ENCODE measurements at regions not wholly inside any gene's neighbourhood (a gene's known extent, or its start where the extent isn't known, plus 50 kb on each side); places are given as distances from the start of the nearest gene placed in this dataset.
A peak's percentile ranks its signal among the peaks of the same experiment; 100 is the strongest.

DNA sequence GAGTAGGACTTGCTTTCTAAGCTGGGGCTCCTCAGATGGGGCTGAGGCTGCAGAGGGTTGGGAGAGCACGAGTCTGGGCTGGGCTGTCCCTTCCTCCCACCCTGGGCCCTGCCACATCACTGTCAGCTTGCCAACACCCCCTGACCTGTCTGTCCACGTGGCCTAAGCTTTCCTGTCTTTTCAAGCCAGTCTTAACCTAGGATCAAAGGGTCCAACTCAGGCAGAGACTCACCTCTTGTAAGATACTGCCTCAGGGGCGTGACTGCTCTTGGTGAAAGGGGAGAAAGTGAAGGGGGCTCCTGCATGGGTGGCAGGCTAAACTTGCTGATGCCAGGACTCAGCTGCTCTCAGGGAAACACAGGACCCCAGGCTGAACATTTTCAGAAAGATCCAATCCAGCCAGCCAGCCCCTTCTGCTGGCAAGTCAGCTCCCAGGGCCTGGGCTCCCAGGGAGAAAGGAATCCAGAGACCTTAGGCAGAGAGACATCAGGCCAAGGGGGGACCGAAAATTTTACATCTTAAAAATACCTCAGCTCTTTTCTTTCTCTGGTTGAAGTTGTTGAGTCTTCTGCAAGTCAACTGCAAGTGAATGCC is 144.2 kb upstream of the ID2 start:
- in situ Hi-C loops (cut with HindIII; ENCODE audit: low pct_unique_long_range_greater_than_20kb, low sequenced_read_pairs): no loop called here
- DNase-seq (ENCODE audit: low read depth in 1 of 2, low spot score in 1 of 2): no peak
- no peak for TF ChIP-seq JUND (IDR thresholded peaks at IDR 0.05; ENCODE audit: low read depth)

DNA sequence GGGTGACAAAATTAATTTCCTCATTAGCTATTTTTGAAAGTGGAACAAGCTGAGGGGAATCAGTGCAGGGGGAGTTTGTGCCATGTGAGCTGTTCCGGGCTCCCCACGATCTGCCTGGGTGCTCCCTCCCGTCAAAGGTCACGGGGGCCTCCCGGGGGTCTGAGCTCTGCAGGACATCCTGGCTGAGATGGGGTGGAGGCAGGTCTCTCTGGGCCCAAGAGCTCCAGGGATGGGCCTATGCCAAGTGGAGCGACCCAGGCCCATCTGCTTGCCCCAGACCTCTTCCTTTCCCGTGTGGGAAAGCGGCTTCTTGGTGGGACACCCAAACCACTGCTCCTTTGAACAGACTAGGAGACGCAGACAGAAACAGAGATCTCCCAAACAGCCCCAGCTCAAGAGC is 143.3 kb upstream of the ID2 start:
- no peak for DNase-seq (ENCODE audit: low read depth in 1 of 2, low spot score in 1 of 2)
- in situ Hi-C loops (cut with HindIII; ENCODE audit: low pct_unique_long_range_greater_than_20kb, low sequenced_read_pairs): no loop called here
- TF ChIP-seq JUND (IDR thresholded peaks at IDR 0.05; ENCODE audit: low read depth): no peak

DNA sequence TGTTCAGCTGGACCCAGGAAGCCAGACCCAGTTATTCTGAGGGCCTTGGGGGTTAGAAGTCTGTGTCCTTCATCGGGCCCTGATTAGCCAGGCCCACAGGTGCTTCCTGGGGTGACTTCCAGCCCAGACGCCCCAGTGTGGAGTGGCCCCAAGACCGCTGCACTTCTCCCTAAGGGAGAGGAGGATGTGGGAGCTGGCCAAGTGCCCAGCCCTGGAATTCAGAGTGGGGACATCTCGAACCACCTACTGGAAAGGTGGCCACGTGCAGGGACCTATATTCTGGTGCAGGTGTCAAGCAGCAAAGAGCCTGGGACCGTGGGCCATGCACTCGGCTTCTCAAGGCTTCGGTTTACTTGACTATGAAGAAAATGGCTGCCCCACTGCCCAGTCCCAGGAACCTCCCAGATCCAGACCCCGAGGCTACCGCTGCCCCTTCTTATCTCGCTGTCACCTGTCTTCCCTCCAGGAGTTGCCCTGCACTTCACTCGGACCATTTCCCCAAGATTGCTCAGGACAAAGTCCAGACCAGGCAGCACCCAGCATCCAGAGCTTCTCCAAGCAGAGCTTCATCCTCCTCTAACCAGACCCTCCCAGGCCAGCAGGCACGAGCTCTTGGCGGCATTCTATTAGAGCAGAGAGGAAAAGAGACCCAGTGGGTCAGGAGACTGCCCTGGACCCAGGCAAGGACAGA is 142.8 kb upstream of the ID2 start:
- TF ChIP-seq JUND (IDR thresholded peaks at IDR 0.05; ENCODE audit: low read depth): no peak
- in situ Hi-C loops (cut with HindIII; ENCODE audit: low pct_unique_long_range_greater_than_20kb, low sequenced_read_pairs): no loop called here
- DNase-seq (ENCODE audit: low read depth in 1 of 2, low spot score in 1 of 2): no peak

- in situ Hi-C loops (cut with HindIII; ENCODE audit: low pct_unique_long_range_greater_than_20kb, low sequenced_read_pairs): no loop called here
- TF ChIP-seq JUND (IDR thresholded peaks at IDR 0.05; ENCODE audit: low read depth): 0 out of 2 replicates have a peak, but pooled peaks have one; percentile 20
- peak; percentile 75 to 95 for DNase-seq (ENCODE audit: low read depth in 1 of 2, low spot score in 1 of 2)
These were observed 141.9 kb upstream of the ID2 start for GRCh38 chr2:8539743-8540551.

- DNase-seq (ENCODE audit: low read depth in 1 of 2, low spot score in 1 of 2): no peak
- no peak for TF ChIP-seq JUND (IDR thresholded peaks at IDR 0.05; ENCODE audit: low read depth)
- in situ Hi-C loops (cut with HindIII; ENCODE audit: low pct_unique_long_range_greater_than_20kb, low sequenced_read_pairs): no loop called here
These were observed 141.3 kb upstream of the ID2 start for GRCh38 chr2:8540552-8541055.

DNA sequence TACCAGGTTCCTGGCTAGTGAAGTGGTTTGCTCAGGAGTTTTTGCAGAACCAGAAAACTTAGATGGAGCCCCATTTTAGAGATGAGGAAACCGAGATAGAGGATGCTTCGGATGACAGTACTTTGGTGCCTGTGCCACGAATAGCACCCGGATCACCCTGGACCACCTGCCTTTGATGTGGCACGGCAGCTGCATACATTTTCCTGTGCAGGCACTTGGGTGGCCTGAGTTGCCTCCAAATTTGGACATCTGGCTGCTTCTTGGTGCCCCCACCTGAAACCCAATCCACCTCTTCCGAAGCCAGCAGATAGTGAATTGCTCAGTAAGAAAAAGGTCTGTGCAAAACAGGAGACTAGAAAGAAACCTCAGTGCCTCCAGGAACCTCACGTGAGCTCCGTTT is 140.6 kb upstream of the ID2 start:
- TF ChIP-seq JUND (IDR thresholded peaks at IDR 0.05; ENCODE audit: low read depth): no peak
- in situ Hi-C loops (cut with HindIII; ENCODE audit: low pct_unique_long_range_greater_than_20kb, low sequenced_read_pairs): no loop called here
- DNase-seq (ENCODE audit: low read depth in 1 of 2, low spot score in 1 of 2): no peak

GRCh38 chr2:8541636-8542035 is 140.2 kb upstream of the ID2 start:
- in situ Hi-C loops (cut with HindIII; ENCODE audit: low pct_unique_long_range_greater_than_20kb, low sequenced_read_pairs): no loop called here
- DNase-seq (ENCODE audit: low read depth in 1 of 2, low spot score in 1 of 2): no peak
- TF ChIP-seq JUND (IDR thresholded peaks at IDR 0.05; ENCODE audit: low read depth): no peak

GRCh38 chr2:8542381-8543059 is 139.3 kb upstream of the ID2 start:
- in situ Hi-C loops (cut with HindIII; ENCODE audit: low pct_unique_long_range_greater_than_20kb, low sequenced_read_pairs): no loop called here
- no peak for DNase-seq (ENCODE audit: low read depth in 1 of 2, low spot score in 1 of 2)

DNA sequence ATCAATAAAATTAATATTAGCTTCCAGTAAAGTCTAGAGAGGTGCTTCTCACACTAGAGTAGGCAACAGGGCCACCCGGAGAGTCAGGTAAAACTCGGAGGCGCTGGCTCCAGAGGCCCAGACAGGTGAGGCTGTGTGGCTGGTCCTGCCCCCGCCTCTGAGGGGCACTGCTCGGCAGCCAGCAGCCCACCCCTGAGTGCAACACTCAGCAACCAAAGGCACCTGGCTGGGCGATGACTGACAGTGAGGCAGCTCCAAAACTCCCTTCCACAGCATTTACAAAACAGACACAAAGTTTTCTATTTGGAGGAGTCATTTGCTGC is 138.8 kb upstream of the ID2 start:
- in situ Hi-C loops (cut with HindIII; ENCODE audit: low pct_unique_long_range_greater_than_20kb, low sequenced_read_pairs): no loop called here
- TF ChIP-seq JUND (IDR thresholded peaks at IDR 0.05; ENCODE audit: low read depth): no peak
- DNase-seq (ENCODE audit: low read depth in 1 of 2, low spot score in 1 of 2): no peak

More at GRCh38 chr2:8542381-8543059, 139.3 kb upstream of the ID2 start:
- no peak for TF ChIP-seq JUND (IDR thresholded peaks at IDR 0.05; ENCODE audit: low read depth)

- no peak for TF ChIP-seq JUND (IDR thresholded peaks at IDR 0.05; ENCODE audit: low read depth)
- in situ Hi-C loops (cut with HindIII; ENCODE audit: low pct_unique_long_range_greater_than_20kb, low sequenced_read_pairs): no loop called here
- no peak for DNase-seq (ENCODE audit: low read depth in 1 of 2, low spot score in 1 of 2)
These were observed 138.3 kb upstream of the ID2 start for GRCh38 chr2:8543383-8544170.

DNA sequence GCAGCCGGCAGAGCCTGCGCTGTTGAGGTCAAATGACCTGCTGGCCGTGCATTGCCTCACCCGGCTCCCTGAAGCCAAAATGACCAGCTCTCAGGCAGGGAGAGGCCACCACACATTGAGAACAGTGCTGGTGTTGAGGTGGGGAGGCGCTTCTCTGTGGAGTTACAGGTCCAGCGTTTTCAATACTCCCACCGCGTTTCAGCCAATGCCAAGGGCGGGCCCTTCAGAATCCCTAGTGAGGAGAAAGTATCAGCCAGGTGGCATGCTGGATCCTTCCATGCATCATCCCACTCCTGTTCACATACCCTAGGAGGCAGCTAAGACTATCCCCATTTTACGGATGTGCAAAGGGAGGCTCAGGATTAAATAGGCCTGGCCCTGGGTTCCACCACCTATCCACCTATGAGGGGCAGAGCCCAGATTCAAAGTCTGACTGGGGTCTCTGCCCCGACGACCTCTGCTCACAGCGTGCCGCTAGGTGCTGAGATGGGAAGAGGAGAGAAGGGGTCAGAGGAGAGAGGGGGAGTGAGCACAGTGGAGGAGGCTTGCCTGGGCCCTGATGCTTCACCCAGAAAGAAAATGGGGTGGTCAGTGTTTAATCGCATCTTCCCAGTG is 137.6 kb upstream of the ID2 start:
- in situ Hi-C loops (cut with HindIII; ENCODE audit: low pct_unique_long_range_greater_than_20kb, low sequenced_read_pairs): no loop called here
- no peak for TF ChIP-seq JUND (IDR thresholded peaks at IDR 0.05; ENCODE audit: low read depth)
- DNase-seq (ENCODE audit: low read depth in 1 of 2, low spot score in 1 of 2): no peak

Measured in T47D (cell line).